GM21786 (cell line): ENCODE measurements at regions not wholly inside any gene's neighbourhood (a gene's known extent, or its start where the extent isn't known, plus 50 kb on each side); places are given as distances from the start of the nearest gene placed in this dataset.
A peak's percentile ranks its signal among the peaks of the same experiment; 100 is the strongest.

Experiments
- ATAC-seq: cut with Tn5 transposase; IDR thresholded peaks from one replicate; pipeline ENCODE4 v1.9.1; 2021; ENCODE audit not compliant: unreplicated experiment

GRCh38 chr1:118364882-118365281 lies 179.9 kb upstream of the SPAG17 start:
- no peak for ATAC-seq

GRCh38 chr1:118363396-118363795 lies 178.4 kb upstream of the SPAG17 start:
- ATAC-seq: no peak

- ATAC-seq: no peak
These were observed 175.8 kb upstream of the SPAG17 start for GRCh38 chr1:118360817-118361216.

DNA sequence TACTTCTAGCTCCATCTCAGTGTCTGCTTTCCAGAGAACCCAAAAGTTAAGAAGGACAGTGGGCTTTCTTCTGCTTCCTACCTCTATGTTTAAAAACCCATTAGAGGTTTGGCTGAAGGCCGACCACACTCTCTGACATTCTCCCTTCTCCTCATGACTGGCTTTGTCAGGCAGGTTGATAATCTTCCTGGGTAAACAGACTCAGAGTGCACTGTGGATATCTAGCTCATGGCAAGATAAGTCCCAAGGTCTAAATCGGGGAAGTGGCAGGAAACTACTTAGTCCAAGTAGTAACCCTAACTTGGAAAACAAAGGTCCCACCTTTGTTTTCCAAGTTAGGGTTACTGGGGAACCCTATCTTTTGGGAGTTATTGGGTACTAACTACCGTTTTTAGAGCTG lies 161.9 kb upstream of the SPAG17 start:
- ATAC-seq: no peak

DNA sequence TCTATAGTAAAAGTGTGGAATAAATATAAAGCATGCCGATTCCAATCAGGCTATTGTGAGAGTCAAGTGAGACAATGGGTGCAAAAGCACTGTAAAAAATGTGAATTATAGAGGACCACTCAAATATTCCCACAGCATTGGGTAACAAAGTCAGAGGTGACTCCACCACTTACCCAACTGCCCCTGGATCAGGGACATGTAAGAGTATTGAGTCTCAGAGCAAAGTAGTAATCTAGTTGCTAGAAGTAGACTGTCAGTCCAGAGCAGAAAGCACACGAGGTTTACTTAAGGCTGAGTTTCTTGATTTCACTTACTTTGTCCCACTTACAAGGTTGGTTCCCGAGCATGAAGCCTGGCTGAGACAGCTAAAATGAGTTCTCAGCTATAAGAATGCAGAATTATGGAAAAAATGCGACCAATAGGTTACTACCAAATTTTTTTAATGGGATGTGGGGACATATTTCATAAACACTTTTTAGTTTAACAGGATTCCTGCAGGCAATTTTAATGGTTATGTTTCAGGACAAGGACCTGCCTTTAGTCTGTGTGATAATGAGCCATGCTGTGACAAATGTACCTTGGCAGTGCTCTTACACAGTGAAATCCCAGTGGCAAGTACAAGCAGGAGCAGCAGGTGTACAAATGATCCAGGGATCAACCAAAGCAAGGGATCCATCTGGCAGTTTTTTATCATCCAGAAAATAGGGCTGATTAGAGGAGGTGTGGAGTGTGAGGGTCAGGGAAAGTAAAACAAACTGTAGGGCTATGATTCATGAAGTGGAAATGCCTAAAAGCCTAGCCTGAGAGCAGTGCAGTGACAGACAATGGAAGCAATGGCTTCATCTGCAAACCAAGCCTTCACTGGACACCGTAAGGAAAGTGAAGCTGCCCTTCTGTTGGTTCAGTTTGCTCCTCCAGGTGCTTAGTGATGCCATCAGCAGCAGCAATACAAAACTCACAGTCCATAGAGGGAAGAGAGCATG lies 156.2 kb upstream of the SPAG17 start:
- ATAC-seq: no peak

DNA sequence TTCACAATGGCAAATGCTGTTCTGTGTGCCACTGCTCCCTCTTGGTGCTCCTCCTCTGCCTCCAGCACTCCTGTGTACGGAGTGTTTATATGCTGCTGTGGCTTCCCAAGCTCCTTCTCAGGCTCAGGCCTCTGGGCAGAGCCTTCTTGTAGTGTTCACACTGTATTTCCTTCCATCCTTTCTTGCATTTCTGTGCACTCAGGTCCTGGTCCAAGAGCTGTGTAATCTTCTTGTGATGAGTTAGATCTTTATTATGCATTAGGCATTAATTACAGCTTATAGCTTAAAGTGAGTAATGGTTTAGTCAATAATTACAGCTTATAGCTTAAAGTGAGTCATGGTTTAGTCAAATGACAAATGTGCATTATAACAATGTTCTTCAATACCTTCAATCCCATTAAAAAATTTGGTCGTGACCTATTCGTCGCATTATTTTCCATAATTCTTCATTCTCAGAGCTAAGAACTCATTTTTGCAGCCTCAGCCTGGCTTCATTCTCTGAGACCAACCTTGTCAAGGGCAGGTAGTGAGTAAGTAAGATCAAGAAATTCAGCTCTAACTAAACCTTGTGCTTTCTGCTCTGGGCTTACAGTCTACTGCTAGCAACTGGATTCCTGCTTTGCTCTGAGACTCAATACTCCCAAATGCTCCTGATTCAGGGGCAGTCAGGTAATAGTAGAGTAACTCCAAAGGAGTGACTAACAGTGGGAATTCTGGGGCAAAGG lies 154.5 kb upstream of the SPAG17 start:
- no peak for ATAC-seq

DNA sequence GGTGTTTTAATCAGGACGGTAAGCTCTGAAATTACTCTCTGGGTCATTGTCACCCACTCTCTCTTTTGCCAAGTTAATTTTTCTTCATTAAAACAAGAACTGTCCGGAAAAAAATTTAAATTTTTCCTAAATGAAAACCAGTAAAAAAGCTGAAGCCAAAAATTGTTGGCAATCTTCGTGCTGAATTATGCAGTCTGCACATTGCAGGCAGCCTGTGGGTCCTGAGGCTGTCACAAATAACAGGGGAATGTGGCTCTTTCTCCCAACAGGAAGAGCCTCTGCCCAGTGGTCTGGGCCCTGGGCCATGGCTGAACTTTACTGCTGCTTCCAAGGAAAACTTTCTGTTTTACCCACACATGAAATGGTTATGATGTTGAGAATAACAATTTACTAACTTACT lies 153.9 kb upstream of the SPAG17 start:
- no peak for ATAC-seq

- no peak for ATAC-seq
These were observed 152.3 kb upstream of the SPAG17 start for GRCh38 chr1:118337346-118337745.

- peak; percentile 96 for ATAC-seq
These were observed 150.3 kb upstream of the SPAG17 start for GRCh38 chr1:118335331-118335732.

DNA sequence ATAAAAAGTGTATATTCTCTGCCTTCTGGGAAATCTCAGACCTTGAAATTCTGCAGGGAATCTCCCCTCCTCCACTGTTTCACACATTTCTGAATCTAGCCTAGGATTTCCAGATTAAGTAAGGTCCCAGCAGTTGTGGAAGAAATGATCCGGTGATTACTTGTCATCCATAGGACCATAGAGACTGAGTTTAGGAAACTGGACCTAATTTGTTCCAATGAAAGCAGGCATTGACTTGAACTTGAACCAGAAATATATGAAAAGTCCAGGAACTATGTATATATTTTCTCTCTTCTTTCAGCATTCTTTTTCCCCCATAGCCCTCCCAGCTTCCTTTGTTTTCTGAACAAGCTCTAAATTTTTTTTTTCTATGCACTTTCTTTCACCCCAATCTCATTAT lies 149.5 kb upstream of the SPAG17 start:
- no peak for ATAC-seq

DNA sequence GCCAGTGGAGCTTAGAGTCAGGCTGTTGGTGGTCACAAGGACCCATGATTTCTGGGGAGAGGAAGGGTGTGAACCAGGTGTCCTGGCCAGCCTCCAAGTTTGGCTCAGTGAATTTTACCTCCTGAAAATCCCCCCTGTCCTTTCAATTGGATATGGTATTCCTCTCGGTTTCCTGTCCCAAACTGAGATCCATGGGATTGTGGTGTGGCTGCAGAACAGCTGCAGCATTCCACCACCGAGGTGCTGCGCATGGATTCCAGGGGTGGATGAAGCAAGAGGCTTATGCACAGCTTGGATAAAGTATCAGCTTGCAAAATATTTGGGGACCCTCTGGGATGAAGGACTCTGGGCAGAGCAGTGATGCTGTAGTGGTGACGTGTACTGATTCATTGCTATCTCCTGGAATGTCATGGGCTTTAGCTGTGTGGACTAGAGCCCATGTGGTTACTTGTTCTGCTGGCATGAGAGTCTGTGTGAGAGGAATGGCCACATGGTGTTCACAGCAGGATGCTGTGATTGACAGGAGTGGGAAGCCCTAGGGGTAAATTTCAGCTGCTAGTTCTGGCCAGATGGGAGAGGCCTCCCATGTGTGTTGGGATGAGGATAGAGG lies 148.7 kb upstream of the SPAG17 start:
- ATAC-seq: no peak

DNA sequence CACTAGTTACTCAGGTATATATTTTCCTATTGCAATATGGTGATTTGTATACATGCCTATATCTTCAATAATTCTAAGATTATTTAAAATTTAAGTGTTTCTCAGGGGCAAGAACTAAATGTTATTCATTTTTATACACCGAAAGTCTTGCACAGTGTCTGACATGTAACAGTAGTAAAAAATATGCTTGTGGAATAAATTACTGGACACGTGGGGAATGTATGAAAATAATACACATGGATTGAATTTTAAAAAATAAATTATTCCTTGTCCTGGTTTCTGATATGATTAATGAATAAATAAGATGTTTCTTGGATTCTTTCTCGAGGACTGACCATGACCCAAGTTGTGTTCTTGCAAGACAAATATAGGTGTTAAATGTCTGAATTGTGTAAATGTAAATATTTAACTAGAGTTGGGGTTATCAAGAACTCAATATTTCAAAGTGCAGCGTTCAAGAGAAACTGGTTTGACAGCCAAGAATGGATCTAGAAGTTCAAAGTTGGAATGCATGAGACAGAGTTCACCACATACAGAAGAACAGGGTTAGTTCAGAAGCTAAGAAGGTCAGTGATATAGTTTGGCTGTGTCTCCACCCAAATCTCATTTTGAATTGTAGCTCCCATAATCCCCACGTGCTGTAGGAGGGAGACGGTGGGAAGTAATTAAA lies 142.1 kb upstream of the SPAG17 start:
- ATAC-seq: no peak

GRCh38 chr1:118325550-118326225 lies 140.7 kb upstream of the SPAG17 start:
- ATAC-seq: no peak

DNA sequence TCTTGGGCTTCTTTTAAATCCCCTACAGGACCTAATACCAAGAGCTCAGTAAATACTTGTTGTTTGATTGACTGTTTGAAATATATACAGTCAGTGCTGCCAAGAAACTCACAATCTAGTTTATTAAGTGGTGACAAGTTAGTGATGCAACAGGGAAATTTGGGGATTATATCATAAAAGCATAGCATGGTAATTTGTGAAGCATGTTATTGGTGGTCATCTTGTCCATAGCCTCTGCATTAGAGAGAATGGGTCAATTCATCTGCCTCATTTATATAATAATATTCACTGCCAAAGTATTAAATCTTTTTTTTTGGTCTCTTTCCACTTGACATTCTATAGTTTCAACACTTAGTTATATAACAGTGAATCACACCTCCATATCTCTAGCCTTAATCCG lies 138.2 kb upstream of the SPAG17 start:
- ATAC-seq: no peak

- ATAC-seq: no peak
These were observed 137.3 kb upstream of the SPAG17 start for GRCh38 chr1:118322331-118322730.

DNA sequence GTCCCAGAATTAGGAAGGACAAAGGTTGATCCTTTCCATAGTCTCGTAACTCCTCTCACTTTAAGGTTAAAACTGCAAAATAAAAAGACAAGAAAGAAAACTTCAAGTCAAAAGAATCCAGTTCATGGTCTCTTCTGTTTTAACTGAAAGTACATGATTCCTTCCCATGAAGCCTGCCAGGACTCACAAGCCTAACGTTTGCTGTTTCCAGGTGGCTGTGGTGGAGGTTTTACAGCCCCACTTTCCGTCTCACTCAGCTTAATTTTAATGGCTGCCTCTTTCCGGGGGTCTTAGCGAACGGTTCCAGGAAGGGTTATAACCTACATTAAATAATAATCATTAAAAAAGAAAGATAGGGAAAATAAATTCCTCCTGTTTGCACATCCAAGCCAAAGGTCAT lies 136.8 kb upstream of the SPAG17 start:
- no peak for ATAC-seq

DNA sequence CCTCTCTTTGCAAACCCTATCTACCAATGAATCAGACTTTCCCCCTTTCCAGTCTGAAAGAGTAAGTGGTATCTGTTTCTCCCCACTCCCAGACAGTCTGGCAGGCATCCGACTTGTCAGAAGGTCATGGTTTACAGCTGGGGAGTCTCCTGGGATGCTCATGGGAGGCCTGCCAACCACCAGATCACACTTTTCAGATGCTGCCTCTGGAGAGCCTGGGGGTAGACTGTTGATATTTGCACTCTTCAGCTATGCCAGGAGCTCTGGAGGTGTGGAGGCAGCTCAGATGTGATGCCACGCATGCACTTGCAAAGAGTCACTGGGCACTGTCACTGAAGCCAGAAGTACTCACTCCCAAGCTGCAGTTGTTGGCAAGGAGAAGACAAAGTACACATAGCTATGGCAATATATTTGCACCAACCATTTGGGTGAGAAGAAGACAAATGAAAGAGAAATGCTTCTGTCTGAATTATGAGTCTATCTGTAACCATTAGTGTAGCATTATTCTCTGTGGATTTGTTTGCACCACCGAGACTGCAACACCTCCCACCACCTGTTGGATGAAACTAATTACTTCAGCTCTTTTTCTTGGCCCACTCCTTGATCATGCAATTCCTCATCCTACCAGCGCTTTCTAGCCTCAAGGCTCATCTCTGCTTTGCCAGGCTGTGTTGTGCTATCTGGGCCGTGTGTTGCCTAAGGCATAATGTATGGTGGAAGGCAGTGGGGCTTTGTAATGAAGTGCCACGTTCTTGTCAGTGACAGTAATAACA lies 133.0 kb upstream of the SPAG17 start:
- ATAC-seq: no peak

DNA sequence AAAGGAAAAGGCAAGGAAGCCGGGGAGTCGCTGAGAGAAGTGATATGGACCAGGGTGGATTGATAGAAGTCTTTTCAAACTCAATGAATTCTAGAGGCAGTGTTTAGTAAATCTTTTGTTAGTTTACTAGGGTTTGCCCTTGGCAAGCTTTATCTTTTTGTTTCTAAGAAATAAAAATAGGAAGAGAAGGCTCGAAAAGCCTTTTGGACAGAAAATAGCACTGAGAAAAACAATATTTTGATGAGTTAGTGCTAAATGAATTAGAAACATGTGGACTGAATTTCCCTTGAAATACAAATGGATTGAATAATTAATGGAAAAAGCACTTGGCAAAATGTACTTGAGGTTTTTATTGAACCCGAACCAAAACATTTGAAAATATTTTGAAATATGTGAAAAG lies 121.8 kb upstream of the SPAG17 start:
- no peak for ATAC-seq

DNA sequence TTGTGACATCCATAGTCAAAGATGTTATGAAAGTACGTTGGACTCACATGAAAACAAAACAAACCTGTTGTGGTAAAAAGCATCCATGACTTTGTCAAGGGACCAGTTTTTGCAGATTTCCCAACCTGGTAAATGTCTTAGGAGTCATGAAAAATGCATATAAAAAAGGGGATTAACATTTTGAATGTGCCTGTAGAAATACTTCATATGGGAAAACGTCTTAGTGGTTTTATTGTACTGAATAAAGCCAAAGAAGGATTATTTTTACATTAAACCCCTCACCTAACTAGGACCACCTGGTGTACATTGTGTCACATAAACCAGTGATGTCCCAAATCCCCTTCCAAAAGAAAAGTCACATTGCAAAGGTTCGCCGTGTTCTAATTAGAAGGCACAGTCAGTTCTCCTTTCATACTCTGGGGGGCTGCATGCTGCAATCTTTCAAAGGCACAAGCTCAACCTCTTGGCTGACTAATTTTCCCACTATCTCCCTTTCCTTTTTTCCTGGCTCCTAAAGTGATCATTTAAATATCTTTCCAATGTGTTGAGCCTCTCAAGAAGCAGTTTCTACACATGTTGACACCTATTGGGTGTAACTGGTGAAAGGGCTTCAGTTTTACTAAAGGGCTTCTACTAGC lies 119.8 kb upstream of the SPAG17 start:
- no peak for ATAC-seq
